NCI-H1048 (cell line): ENCODE measurements at regions not wholly inside any gene's neighbourhood (a gene's known extent, or its start where the extent isn't known, plus 50 kb on each side); places are given as distances from the start of the nearest gene placed in this dataset.

Experiments used
- DNase-seq: peaks from one replicate; lab custom pipeline; 2025; lab: John Stamatoyannopoulos, UW

GRCh38 chr6:66940003-66940402 is 1233.0 kb upstream of the EYS start:
- no peak for DNase-seq

- DNase-seq: no peak
Measured at GRCh38 chr6:66937180-66937579, 1230.2 kb upstream of the EYS start.

DNA sequence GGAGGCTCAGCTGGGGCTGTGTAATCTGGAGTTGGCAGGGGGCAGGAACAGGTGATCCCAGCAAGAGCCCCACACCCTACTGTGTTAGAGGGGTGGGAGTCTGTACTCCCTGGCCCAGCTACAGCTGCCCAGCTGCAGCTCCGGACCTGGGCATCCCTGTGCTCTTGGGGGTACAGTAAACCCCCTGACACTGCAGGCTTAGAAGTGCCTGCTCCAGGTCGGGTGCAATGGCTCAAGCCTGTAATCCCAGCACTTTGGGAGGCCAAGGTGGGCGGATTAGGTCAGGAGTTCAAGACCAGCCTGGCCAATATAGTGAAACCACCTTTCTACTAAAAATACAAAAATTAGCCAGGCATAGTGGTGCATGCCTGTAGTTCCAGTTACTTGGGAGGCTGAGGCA is 1228.6 kb upstream of the EYS start:
- DNase-seq: no peak

DNA sequence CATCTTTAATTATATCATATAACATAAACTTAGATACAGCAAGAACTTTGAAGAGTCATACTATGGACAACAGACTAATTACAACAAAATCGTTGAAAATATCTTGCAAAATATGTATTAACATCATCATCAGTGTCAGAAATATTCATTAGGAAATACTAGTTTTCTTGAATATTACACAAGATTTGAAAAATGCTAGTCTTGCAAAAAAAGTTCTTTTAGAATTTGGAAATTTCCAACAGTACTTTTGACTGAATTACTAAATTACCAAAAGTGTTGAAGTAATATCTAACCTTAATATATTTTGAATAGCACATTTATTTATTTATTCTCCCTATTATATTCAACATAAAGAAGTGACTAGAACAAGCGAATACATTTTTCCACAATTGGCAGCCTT is 1224.8 kb upstream of the EYS start:
- no peak for DNase-seq

DNA sequence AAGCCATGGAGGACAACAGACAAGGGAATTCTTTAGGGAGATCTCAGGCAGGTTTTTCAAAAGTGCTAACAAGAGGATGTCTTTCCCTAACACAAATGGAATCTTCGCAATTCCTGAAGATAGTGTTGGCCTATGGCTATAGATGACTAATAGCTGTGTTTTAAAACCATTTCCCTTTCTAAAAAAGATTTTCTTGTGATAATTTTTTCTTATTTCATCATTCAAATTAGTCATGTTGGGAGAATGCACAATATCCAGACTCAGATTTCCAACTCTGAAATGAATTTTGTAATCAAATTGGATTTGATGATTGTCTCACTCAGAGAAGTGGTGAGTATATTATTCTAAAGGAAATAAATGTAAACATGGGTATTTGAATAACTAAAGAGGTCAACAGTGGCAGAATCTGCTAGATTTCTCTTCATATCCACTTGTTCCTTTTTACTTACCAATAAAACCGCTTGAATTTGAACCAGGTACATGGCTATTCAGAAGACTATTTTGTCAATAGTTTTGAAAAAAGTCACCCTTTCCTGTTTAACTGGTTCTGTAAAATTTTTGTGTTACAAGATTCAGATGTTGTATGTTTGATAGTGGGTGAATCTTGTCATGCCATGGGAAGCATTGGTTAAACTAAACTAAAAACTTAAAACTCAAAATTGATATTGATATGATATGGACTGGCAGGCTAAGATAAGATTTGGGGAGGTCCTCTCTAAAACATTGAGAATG is 1223.7 kb upstream of the EYS start:
- DNase-seq: no peak

GRCh38 chr6:66926060-66926459 is 1219.0 kb upstream of the EYS start:
- no peak for DNase-seq

DNA sequence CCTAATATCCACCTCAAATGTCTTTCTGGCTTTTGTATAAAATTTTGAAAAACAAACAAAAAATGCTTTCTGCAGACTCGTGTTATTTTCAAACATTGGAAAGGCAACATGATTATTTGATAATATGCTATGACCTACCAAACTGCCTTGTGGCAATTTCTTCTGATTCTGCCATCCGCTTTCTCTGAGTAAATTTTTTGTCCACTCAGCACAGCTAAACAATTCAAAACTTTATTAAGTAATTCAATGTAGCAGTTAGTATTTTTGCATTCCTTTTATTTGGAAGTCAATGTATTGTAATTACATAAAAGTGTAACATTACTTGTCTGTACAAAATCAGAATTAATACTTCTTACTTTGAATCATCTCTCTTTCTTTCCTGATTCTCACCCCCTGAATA is 1206.6 kb upstream of the EYS start:
- no peak for DNase-seq

DNA sequence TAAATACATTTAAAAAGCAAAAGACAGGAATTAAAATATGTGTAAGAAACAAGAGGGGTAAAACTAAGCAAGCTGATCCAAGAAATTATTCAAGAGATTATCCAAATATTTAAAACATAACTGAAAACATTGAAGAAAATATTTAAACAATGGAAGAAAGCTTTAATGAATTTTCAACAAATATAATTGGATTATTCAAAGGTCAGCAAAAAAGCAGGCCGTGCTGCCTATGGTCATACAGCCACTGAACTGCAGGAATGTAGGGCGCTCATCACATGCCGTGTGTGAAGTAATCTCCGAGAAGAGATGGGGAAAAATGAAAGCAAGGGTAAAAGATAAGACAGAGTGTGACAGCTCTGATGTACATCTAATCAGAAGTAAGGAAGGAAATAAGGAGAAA is 1195.4 kb upstream of the EYS start:
- DNase-seq: no peak

DNA sequence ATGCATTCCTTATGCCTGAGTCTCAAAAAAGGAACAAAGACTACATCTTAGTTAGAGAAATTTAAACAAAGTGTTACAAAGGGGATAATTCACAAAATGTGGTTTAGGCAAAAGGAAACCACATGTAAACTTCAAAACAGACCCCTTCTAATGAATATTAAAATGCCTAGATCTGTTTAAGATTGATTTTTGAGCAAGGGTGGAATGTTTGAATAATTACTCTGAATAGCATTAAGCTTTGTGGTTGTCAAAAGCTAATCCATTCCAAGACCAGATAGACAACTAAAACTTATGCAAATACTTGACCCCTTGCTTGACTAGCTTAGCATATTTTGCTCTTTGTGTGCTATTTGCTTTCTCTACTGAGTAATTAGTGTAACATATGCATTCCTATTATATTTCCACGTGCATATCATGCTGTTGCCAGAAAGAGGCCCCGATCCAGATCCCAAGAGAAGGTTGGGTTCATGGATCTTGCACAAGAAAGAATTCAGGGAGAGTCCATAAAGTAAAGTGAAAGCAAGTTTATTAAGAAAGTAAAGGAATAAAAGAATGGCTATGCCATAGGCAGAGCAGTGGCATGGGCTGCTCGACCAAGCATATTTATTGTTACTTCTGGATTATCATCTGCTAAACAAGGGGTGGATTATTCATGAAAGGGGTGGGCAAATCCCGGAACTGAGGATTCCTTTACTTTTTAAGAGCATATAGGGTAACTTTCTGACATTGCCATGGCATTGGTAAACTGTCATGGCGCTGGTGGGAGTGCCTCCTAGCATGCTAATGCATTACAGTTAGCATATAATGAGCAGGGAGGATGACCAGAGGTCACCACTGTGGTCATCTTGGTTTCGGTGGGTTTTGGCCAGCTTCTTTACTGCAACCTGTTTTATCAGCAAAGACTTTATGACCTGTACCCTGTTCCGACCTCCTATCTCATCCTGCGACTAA is 1193.4 kb upstream of the EYS start:
- DNase-seq: no peak

- no peak for DNase-seq
Measured at GRCh38 chr6:66897576-66897975, 1190.5 kb upstream of the EYS start.

DNA sequence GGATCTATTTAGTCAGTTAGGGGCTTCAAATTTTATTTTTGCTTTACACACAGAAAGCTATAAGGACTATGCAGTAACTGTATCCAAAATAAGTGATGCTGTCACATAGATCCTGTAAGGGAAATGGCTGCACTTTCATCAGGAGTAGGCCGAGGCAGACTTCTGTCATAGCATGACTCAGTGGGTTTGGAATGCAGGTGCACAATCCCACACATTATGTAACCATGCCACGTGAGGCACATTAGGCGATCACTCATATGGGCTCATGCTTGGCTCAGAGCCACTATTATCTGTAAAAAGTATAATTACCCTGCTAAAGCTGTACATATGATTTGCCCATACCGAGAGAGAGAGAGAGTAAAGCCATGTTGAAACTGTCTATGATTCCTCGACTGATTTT is 1189.4 kb upstream of the EYS start:
- no peak for DNase-seq

DNA sequence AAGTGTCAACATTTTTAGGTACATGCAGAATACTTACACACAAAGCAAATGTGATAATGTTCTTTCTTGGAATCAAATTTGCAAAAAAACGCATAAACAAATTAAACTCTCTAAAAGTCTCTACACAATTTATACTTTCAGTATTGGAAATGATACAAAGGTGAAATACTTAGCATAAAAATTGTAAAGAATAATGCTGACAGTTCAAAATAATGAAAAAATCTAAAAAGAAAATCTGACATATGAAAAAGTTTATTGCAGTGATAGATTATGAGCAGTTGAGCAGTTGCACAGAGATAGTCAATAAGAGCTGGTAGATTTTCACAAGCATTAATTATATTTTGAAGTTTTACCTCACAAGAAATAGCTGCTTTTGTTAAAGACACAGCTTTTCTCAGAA is 1176.4 kb upstream of the EYS start:
- no peak for DNase-seq

DNA sequence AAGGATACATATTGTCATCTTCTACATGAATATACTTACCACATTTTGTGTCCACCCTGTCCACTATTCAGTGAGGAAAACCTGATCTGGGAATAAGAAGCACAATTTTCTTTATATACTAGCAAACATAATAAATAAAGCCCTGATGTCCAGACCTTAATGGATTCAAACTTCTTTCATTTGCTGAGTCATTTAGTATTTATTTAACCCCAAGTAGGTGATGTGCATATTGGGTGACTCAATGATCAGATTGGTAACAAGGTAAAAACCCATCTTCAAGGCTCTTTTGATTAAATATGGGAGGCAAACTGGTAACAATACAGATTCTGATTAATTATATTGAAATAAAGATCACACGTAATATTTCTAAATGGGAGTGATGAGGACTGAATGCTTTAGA is 1159.8 kb upstream of the EYS start:
- no peak for DNase-seq

GRCh38 chr6:66865771-66866170 is 1158.7 kb upstream of the EYS start:
- no peak for DNase-seq

- DNase-seq: no peak
Measured at GRCh38 chr6:66861007-66861541, 1154.0 kb upstream of the EYS start.

DNA sequence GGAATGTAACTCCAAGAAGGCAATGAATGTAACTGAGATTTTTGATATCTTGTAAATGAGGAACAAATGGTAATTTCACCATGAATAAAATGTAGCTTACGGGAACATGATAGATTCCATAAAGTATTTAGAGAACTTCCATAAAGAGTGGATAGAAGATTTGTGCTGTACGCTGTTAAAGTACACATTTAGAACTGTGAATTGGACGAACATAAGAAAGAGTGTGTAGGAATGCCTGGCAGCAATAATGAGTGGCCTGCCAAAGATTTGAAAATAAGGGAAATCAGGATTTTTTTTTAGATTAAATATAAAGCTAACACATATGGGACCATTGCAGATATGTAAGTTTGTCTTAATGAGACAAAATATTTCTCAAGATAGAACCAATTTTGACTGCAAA is 1153.3 kb upstream of the EYS start:
- no peak for DNase-seq

GRCh38 chr6:66858196-66858595 is 1151.2 kb upstream of the EYS start:
- DNase-seq: no peak

- DNase-seq: no peak
Measured at GRCh38 chr6:66854014-66854413, 1147.0 kb upstream of the EYS start.

DNA sequence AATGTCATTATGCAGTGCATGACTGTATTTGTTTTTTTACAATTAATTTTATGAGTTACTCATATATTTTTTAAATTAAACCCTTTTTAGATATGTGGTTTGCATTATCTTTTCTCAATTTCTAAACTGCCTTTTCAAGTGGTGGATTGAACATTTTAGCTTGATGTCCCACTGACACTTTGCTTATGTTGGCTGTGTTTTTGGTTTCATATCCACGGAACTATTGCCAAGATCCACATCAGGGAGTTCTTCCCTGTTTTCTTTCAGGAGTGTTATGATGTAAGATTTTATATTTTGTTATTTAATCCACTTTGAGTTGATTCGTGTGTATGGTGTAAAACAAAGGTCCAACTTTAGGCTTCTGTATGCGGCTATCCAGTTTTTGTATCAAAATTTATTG is 1144.9 kb upstream of the EYS start:
- DNase-seq: no peak

- DNase-seq: no peak
Measured at GRCh38 chr6:66849843-66850242, 1142.8 kb upstream of the EYS start.

GRCh38 chr6:66848244-66848953 is 1141.4 kb upstream of the EYS start:
- no peak for DNase-seq

- no peak for DNase-seq
Measured at GRCh38 chr6:66838764-66839163, 1131.7 kb upstream of the EYS start.

- no peak for DNase-seq
Measured at GRCh38 chr6:66825539-66825938, 1118.5 kb upstream of the EYS start.
